GM18511 (cell line): ENCODE measurements at regions not wholly inside any gene's neighbourhood (a gene's known extent, or its start where the extent isn't known, plus 50 kb on each side); places are given as distances from the start of the nearest gene placed in this dataset.

Experiments used
- ATAC-seq: cut with Tn5 transposase; IDR thresholded peaks from one replicate; pipeline ENCODE4 v1.9.1; 2021; ENCODE audit warnings: mild to moderate bottlenecking, moderate library complexity; ENCODE audit not compliant: unreplicated experiment

- ATAC-seq, result no peak
Measured at GRCh38 chr15:70475921-70476320, 287.4 kb downstream of the UACA start.

- ATAC-seq, result no peak
Measured at GRCh38 chr15:70475407-70475781, 288.0 kb downstream of the UACA start.

- ATAC-seq, result no peak
Measured at GRCh38 chr15:70474471-70475406, 288.6 kb downstream of the UACA start.

GRCh38 chr15:70473581-70474370, 289.6 kb downstream of the UACA start:
- no peak for ATAC-seq

- no peak for ATAC-seq
Measured at GRCh38 chr15:70471517-70471916, 291.8 kb downstream of the UACA start.

GRCh38 chr15:70470556-70471191, 292.7 kb downstream of the UACA start:
- ATAC-seq, result no peak

GRCh38 chr15:70469651-70470555, 293.5 kb downstream of the UACA start:
- no peak for ATAC-seq

- ATAC-seq, result no peak
Measured at GRCh38 chr15:70469182-70469581, 294.2 kb downstream of the UACA start.

- no peak for ATAC-seq
Measured at GRCh38 chr15:70466895-70467529, 296.3 kb downstream of the UACA start.

GRCh38 chr15:70466305-70466704, 297.1 kb downstream of the UACA start:
- no peak for ATAC-seq

- ATAC-seq, result no peak
Measured at GRCh38 chr15:70465812-70466211, 297.5 kb downstream of the UACA start.

- peak; percentile 23 for ATAC-seq
Measured at GRCh38 chr15:70463453-70463834, 299.9 kb downstream of the UACA start.

- no peak for ATAC-seq
Measured at GRCh38 chr15:70461992-70462391, 301.4 kb downstream of the UACA start.

- ATAC-seq, result no peak
Measured at GRCh38 chr15:70461017-70461416, 302.3 kb downstream of the UACA start.

- no peak for ATAC-seq
Measured at GRCh38 chr15:70459312-70459711, 304.0 kb downstream of the UACA start.

- ATAC-seq, result no peak
Measured at GRCh38 chr15:70453766-70454165, 309.6 kb downstream of the UACA start.

- no peak for ATAC-seq
Measured at GRCh38 chr15:70453238-70453637, 310.1 kb downstream of the UACA start.

GRCh38 chr15:70451821-70452653, 311.3 kb downstream of the UACA start:
- ATAC-seq, result no peak

- ATAC-seq, result no peak
Measured at GRCh38 chr15:70450142-70450443, 313.3 kb downstream of the UACA start.
